Endothelial cell of umbilical vein (primary cell): ENCODE measurements at regions not wholly inside any gene's neighbourhood (a gene's known extent, or its start where the extent isn't known, plus 50 kb on each side); places are given as distances from the start of the nearest gene placed in this dataset.

Source experiments
- BruUV-seq: library from RNA; stranded (reverse); fragments of 400-500 nt; replicated peaks from 2 replicates; lab custom pipeline; 2021; lab: Mats Ljungman, UMichigan
- CTCF ChIA-PET: fragments of 300-600, 350-600 bp; sonication (Branson Sonifier 250); formaldehyde crosslinking; loops from one replicate; lab custom pipeline; 2021; ENCODE audit warnings: antibody characterized with exemption, inconsistent platforms; lab: Charles Lee
- POLR2A ChIA-PET: fragments of 300-600, 350-600 bp; sonication (Branson Sonifier 250); formaldehyde crosslinking; loops from one replicate; lab custom pipeline; 2021; ENCODE audit warnings: antibody characterized with exemption, inconsistent platforms; lab: Charles Lee
- DNase-seq: peaks from one replicate; pipeline ENCODE4 v3.0.0-alpha.2; 2011; ENCODE audit warnings: low read depth, low spot score
- FAIRE-seq: peaks from 2 replicates; lab custom pipeline; 2011; peaks lifted over from hg19 to GRCh38; lab: Jason Lieb, UNC
- H2AFZ ChIP-seq: 2 replicates; pipeline ENCODE4 v1.6.0; 2012; ENCODE audit warnings: low read depth, low read length, control low read depth, inconsistent platforms
- H3K27ac ChIP-seq: 2 replicates; pipeline ENCODE4 v1.5.1; 2011; ENCODE audit warnings: low read depth, mild to moderate bottlenecking, control low read depth, low read length, moderate library complexity; ENCODE audit not compliant: insufficient read depth
- H3K27me3 ChIP-seq, 2 experiments: 2 replicates each; pipeline versions ENCODE4 v1.6.0 to v1.6.1; 2011; ENCODE audit warnings: low read length in 2 of 2, mixed read lengths in 1 of 2; ENCODE audit not compliant: control insufficient read depth in 2 of 2, insufficient read depth in 2 of 2
- H3K36me3 ChIP-seq, 2 experiments: 2 replicates in 1 of 2; 3 replicates in 1 of 2; pipeline ENCODE4 v1.5.1; 2011; ENCODE audit warnings: low read length in 2 of 2, mild to moderate bottlenecking in 1 of 2, moderate library complexity in 1 of 2; ENCODE audit not compliant: control insufficient read depth in 2 of 2, insufficient read depth in 2 of 2; ENCODE audit errors: extremely low read depth in 1 of 2
- H3K4me1 ChIP-seq: 3 replicates; pipeline ENCODE4 v1.5.1; 2011; ENCODE audit warnings: mild to moderate bottlenecking, low read length; ENCODE audit not compliant: control insufficient read depth, insufficient read depth; ENCODE audit errors: extremely low read depth
- H3K4me2 ChIP-seq: 2 replicates; pipeline ENCODE4 v1.6.1; 2011; ENCODE audit warnings: low read length, control low read depth, mixed read lengths; ENCODE audit not compliant: insufficient read depth
- H3K4me3 ChIP-seq, 3 experiments: fragments of 200-600 bp in 1 of 3; sonication (generic), shearing (Covaris generic) in 1 of 3; replicated peaks in 1 of 3; 2 replicates each; pipeline ENCODE4 v1.5.1; 2011 to 2016; ENCODE audit warnings: control low read depth in 3 of 3, low read length in 3 of 3, mild to moderate bottlenecking in 2 of 3, inconsistent platforms in 1 of 3, low read depth in 1 of 3, moderate library complexity in 1 of 3; ENCODE audit not compliant: insufficient read depth in 1 of 3
- H3K79me2 ChIP-seq: 2 replicates; pipeline ENCODE4 v1.6.0; 2012; ENCODE audit warnings: low read length, inconsistent platforms; ENCODE audit not compliant: control insufficient read depth, insufficient read depth
- H3K9ac ChIP-seq: replicated peaks from 2 replicates; pipeline ENCODE3; 2011; ENCODE audit warnings: low read length, control low read depth; ENCODE audit not compliant: insufficient read depth; ENCODE audit errors: extremely low read depth
- H3K9me1 ChIP-seq: replicated peaks from 3 replicates; pipeline ENCODE4 v1.6.0; 2011; ENCODE audit warnings: mild to moderate bottlenecking, low read length; ENCODE audit not compliant: control insufficient read depth, insufficient read depth; ENCODE audit errors: extremely low read depth
- H3K9me3 ChIP-seq: replicated peaks from 2 replicates; pipeline ENCODE4 v1.5.1; 2012; ENCODE audit warnings: low read length, inconsistent platforms; ENCODE audit not compliant: control insufficient read depth, insufficient read depth
- H4K20me1 ChIP-seq: replicated peaks from 2 replicates; pipeline ENCODE3; 2011; ENCODE audit warnings: mild to moderate bottlenecking, low read length; ENCODE audit not compliant: control insufficient read depth, insufficient read depth; ENCODE audit errors: extremely low read depth
- EZH2 ChIP-seq: IDR thresholded peaks from 2 replicates; pipeline ENCODE4 v1.6.1; 2012; ENCODE audit warnings: borderline replicate concordance, low read depth, mild to moderate bottlenecking, moderate library complexity, low read length, inconsistent platforms; ENCODE audit not compliant: severe bottlenecking
- FOS ChIP-seq: IDR thresholded peaks from 2 replicates; pipeline ENCODE4 v1.6.1; 2011; ENCODE audit warnings: mild to moderate bottlenecking, low read length, moderate library complexity, borderline replicate concordance; ENCODE audit not compliant: insufficient read depth
- GATA2 ChIP-seq: IDR thresholded peaks from 2 replicates; pipeline ENCODE4 v1.7.0; 2011; ENCODE audit warnings: low read depth, mild to moderate bottlenecking, moderate library complexity, mixed read lengths, low read length; ENCODE audit not compliant: insufficient read length, insufficient read depth
- JUN ChIP-seq: IDR thresholded peaks from 2 replicates; pipeline ENCODE4 v1.6.1; 2011; ENCODE audit warnings: borderline replicate concordance, low read depth; ENCODE audit not compliant: insufficient read length, insufficient read depth
- MYC ChIP-seq: IDR thresholded peaks from one replicate; pipeline ENCODE4 v1.6.1; 2011; ENCODE audit warnings: mild to moderate bottlenecking, low read depth, low read length
- POLR2A ChIP-seq: IDR thresholded peaks from 2 replicates; pipeline ENCODE4 v1.6.1; 2012; ENCODE audit warnings: low read depth, mild to moderate bottlenecking, control low read depth, low read length
- POLR2AphosphoS5 ChIP-seq: IDR thresholded peaks from 2 replicates; pipeline ENCODE4 v1.6.1; 2012; ENCODE audit warnings: low read depth, mild to moderate bottlenecking, control low read depth, low read length, moderate library complexity; ENCODE audit not compliant: insufficient read depth
- dilution Hi-C: fragments of 300-500 bp; cut with MboI; formaldehyde crosslinking; loops from one replicate; pipeline ENCODE4 v1.15.0; 2019; ENCODE audit warnings: low sequenced_read_pairs; ENCODE audit not compliant: extremely low pct_ligation_motif_present
- intact Hi-C: fragments of 100-400 bp; cut with micrococcal nuclease; formaldehyde crosslinking; loops from one replicate; pipeline ENCODE4 v1.10.0; 2022
- TF ChIP-seq, protein P1 (sequence below): IDR thresholded peaks from 2 replicates; pipeline ENCODE4 v1.6.1; 2011; ENCODE audit not compliant: insufficient read depth, insufficient read length
- TF ChIP-seq, protein P2 (sequence below), 2 donors: IDR thresholded peaks; 1 replicate in 1 of 2; 2 replicates in 1 of 2; pipeline ENCODE4 v1.5.1; 2011; ENCODE audit warnings: low read length in 2 of 2, mild to moderate bottlenecking in 2 of 2, moderate library complexity in 2 of 2, control low read depth in 1 of 2, inconsistent platforms in 1 of 2, low read depth in 1 of 2; ENCODE audit not compliant: insufficient read depth in 1 of 2; ENCODE audit errors: extremely low read depth in 1 of 2

DNA sequence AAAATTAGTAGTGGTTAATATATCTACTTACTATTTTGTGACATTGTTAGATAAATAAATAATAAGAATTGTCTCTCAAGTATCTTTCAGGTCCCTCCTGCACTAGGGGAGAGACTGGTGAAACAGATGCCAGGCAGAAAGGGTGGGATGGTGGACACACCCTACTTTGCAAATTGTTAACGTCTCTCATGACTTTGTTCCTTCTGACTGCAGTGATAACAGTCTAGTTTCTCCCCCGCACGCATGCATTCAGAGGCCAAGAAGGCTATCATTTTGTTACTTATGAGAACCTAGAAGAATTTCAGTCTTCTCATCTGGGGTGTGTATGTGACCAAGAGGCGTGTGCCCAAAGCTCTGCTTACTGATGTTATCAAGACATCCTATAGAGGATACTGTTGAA lies 152.3 kb downstream of the EDN1 start:
- no peaks in the 10 kb centered on the region for H3K9me1 ChIP-seq
- dilution Hi-C loops = no loop called here
- POLR2A ChIA-PET = interaction anchor here (0.7 kb wide), 1 partner anchor 36 kb away, joined by 3 read pairs; no protein-coding TSS in a partner anchor

More for the DNA sequence above, 152.3 kb downstream of the EDN1 start:
- H2AFZ ChIP-seq = no peak overlapping the region
- H3K9me3 ChIP-seq = no peaks in the 10 kb centered on the region
- intact Hi-C loops = no loop called here
- H3K36me3 ChIP-seq = no peaks in the 10 kb centered on the region
- H3K9ac ChIP-seq = no peak overlapping the region
- CTCF ChIA-PET = no interaction called here
- H3K27me3 ChIP-seq = peaks cover 0 to 2% of the 10 kb centered on the region in 2 experiments
- H3K79me2 ChIP-seq = no peaks in the 10 kb centered on the region
- no peaks in the 10 kb centered on the region for H4K20me1 ChIP-seq
- no peaks in the 10 kb centered on the region for H3K4me1 ChIP-seq
- DNase-seq (no peak), FAIRE-seq (no peak)
- no peak overlapping the region for H3K4me3 ChIP-seq
- BruUV-seq = no TSS peak
- H3K27ac ChIP-seq = no peak overlapping the region
- no peak overlapping the region for H3K4me2 ChIP-seq
- TF ChIP-seq POLR2A (no peak), FOS (no peak), EZH2 (no peak), MYC (no peak), POLR2AphosphoS5 (no peak), GATA2 (no peak), JUN (no peak)
- TF ChIP-seq, protein P1, sequence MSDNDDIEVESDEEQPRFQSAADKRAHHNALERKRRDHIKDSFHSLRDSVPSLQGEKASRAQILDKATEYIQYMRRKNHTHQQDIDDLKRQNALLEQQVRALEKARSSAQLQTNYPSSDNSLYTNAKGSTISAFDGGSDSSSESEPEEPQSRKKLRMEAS = no peak
- TF ChIP-seq, protein P2, sequence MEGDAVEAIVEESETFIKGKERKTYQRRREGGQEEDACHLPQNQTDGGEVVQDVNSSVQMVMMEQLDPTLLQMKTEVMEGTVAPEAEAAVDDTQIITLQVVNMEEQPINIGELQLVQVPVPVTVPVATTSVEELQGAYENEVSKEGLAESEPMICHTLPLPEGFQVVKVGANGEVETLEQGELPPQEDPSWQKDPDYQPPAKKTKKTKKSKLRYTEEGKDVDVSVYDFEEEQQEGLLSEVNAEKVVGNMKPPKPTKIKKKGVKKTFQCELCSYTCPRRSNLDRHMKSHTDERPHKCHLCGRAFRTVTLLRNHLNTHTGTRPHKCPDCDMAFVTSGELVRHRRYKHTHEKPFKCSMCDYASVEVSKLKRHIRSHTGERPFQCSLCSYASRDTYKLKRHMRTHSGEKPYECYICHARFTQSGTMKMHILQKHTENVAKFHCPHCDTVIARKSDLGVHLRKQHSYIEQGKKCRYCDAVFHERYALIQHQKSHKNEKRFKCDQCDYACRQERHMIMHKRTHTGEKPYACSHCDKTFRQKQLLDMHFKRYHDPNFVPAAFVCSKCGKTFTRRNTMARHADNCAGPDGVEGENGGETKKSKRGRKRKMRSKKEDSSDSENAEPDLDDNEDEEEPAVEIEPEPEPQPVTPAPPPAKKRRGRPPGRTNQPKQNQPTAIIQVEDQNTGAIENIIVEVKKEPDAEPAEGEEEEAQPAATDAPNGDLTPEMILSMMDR (IDR thresholded peaks at IDR 0.05; ENCODE audit: extremely low read depth in 1 of 2, insufficient read depth in 1 of 2, low read depth in 1 of 2, low read length in 2 of 2) = no peak
